NCI-H526 treated with DMSO at 0.1 percent for 48 hours (cell line): ENCODE measurements at regions not wholly inside any gene's neighbourhood (a gene's known extent, or its start where the extent isn't known, plus 50 kb on each side); places are given as distances from the start of the nearest gene placed in this dataset.
"Not testable (repeated sequence)": the region's sequence is repeated elsewhere in the genome, so short reads cannot be mapped to it uniquely, and the experiment has no call there.

ENCODE experiments used
- DNase-seq: peaks from one replicate; lab custom pipeline; 2025; lab: John Stamatoyannopoulos, UW

- no peak for DNase-seq
Observed at GRCh38 chr7:80346704-80347103, 165.2 kb downstream of the GNAT3 start.

- peak; percentile 63 for DNase-seq
Observed at GRCh38 chr7:80335511-80336231, 176.2 kb downstream of the GNAT3 start.

GRCh38 chr7:80334908-80335307, 177.0 kb downstream of the GNAT3 start:
- no peak for DNase-seq

- DNase-seq: peak; percentile 57
Observed at GRCh38 chr7:80334196-80334595, 177.7 kb downstream of the GNAT3 start.

- DNase-seq: no peak
Observed at GRCh38 chr7:80333040-80333439, 178.8 kb downstream of the GNAT3 start.

GRCh38 chr7:80330434-80330833, 181.4 kb downstream of the GNAT3 start:
- DNase-seq: no peak

- no peak for DNase-seq
Observed at GRCh38 chr7:80324032-80324431, 187.8 kb downstream of the GNAT3 start.

GRCh38 chr7:80319461-80319860, 184.8 kb downstream of the GNAI1 start:
- DNase-seq: no peak

- no peak for DNase-seq
Observed at GRCh38 chr7:80318081-80318480, 183.4 kb downstream of the GNAI1 start.

- no peak for DNase-seq
Observed at GRCh38 chr7:80316811-80317210, 182.2 kb downstream of the GNAI1 start.

- no peak for DNase-seq
Observed at GRCh38 chr7:80313716-80314115, 179.1 kb downstream of the GNAI1 start.

- DNase-seq: no peak
Observed at GRCh38 chr7:80313067-80313626, 178.5 kb downstream of the GNAI1 start.

- DNase-seq: no peak
Observed at GRCh38 chr7:80312139-80312661, 177.6 kb downstream of the GNAI1 start.

GRCh38 chr7:80311313-80311712, 176.7 kb downstream of the GNAI1 start:
- no peak for DNase-seq

GRCh38 chr7:80309971-80310549, 175.4 kb downstream of the GNAI1 start:
- DNase-seq: no peak

- DNase-seq: no peak
Observed at GRCh38 chr7:80309377-80309776, 174.7 kb downstream of the GNAI1 start.

GRCh38 chr7:80307227-80307856, 172.7 kb downstream of the GNAI1 start:
- DNase-seq: no peak

- DNase-seq: no peak
Observed at GRCh38 chr7:80303315-80303714, 168.7 kb downstream of the GNAI1 start.

- DNase-seq: no peak
Observed at GRCh38 chr7:80302636-80303035, 168.0 kb downstream of the GNAI1 start.

GRCh38 chr7:80302078-80302477, 167.4 kb downstream of the GNAI1 start:
- DNase-seq: no peak

- no peak for DNase-seq
Observed at GRCh38 chr7:80298201-80298600, 163.6 kb downstream of the GNAI1 start.

GRCh38 chr7:80294346-80294745, 159.7 kb downstream of the GNAI1 start:
- no peak for DNase-seq

- not testable (repeated sequence) for DNase-seq
Observed at GRCh38 chr7:80292634-80293033, 158.0 kb downstream of the GNAI1 start.
